Neuronal stem cell (in vitro differentiated cells): ENCODE measurements at regions not wholly inside any gene's neighbourhood (a gene's known extent, or its start where the extent isn't known, plus 50 kb on each side); places are given as distances from the start of the nearest gene placed in this dataset.
A peak's percentile ranks its signal among the peaks of the same experiment; 100 is the strongest.

ENCODE experiments used
- DNase-seq: peaks from one replicate; pipeline ENCODE4 v3.0.0-alpha.2; 2013; ENCODE audit warnings: low spot score
- H2AFZ ChIP-seq: one replicate; pipeline ENCODE4 v1.6.1; 2013; ENCODE audit warnings: mild to moderate bottlenecking, low read length, inconsistent platforms
- H2AK5ac ChIP-seq: 2 replicates; pipeline ENCODE4 v1.6.1; 2013; ENCODE audit warnings: low read depth, mild to moderate bottlenecking, inconsistent platforms, low read length, moderate library complexity, mixed read lengths
- H2BK120ac ChIP-seq: 2 replicates; pipeline ENCODE4 v1.6.1; 2013; ENCODE audit warnings: low read depth, mild to moderate bottlenecking, inconsistent platforms, low read length, moderate library complexity, mixed read lengths
- H2BK12ac ChIP-seq: one replicate; pipeline ENCODE4 v1.6.1; 2013; ENCODE audit warnings: low read length, inconsistent platforms
- H2BK15ac ChIP-seq: 2 replicates; pipeline ENCODE4 v1.6.1; 2013; ENCODE audit warnings: mild to moderate bottlenecking, low read length, inconsistent platforms, mixed read lengths
- H2BK5ac ChIP-seq: one replicate; pipeline ENCODE4 v1.6.1; 2013; ENCODE audit warnings: inconsistent platforms, mild to moderate bottlenecking, low read length, moderate library complexity
- H3K14ac ChIP-seq: one replicate; pipeline ENCODE4 v1.6.1; 2013; ENCODE audit warnings: low read length, inconsistent platforms
- H3K18ac ChIP-seq: 2 replicates; pipeline ENCODE4 v1.6.1; 2013; ENCODE audit warnings: low read length, inconsistent platforms
- H3K23ac ChIP-seq: 2 replicates; pipeline ENCODE4 v1.6.1; 2013; ENCODE audit warnings: low read depth, mild to moderate bottlenecking, mixed read lengths, low read length, inconsistent platforms; ENCODE audit not compliant: poor library complexity
- H3K27ac ChIP-seq: replicated peaks from 3 replicates; pipeline ENCODE4 v1.5.1; 2013; ENCODE audit warnings: low read length, inconsistent platforms
- H3K27me3 ChIP-seq, 3 experiments: 2 replicates each; pipeline ENCODE4 v1.6.1; 2013; ENCODE audit warnings: low read length in 3 of 3, mild to moderate bottlenecking in 2 of 3, inconsistent platforms in 1 of 3, low read depth in 1 of 3, mixed read lengths in 1 of 3, moderate library complexity in 1 of 3; ENCODE audit not compliant: control insufficient read depth in 3 of 3, insufficient read depth in 3 of 3
- H3K36me3 ChIP-seq, 2 donors: replicated peaks in 1 of 2; 2 replicates each; pipeline ENCODE4 v1.6.1; 2013; ENCODE audit warnings: low read length in 2 of 2; ENCODE audit not compliant: control insufficient read depth in 2 of 2, insufficient read depth in 2 of 2
- H3K4ac ChIP-seq: 2 replicates; pipeline ENCODE4 v1.6.1; 2013; ENCODE audit warnings: inconsistent platforms, mild to moderate bottlenecking, low read length, moderate library complexity
- H3K4me1 ChIP-seq, 2 donors: 1 replicate in 1 of 2; 2 replicates in 1 of 2; pipeline ENCODE4 v1.6.1; 2013; ENCODE audit warnings: low read length in 2 of 2, low read depth in 1 of 2; ENCODE audit not compliant: control insufficient read depth in 2 of 2, insufficient read depth in 1 of 2
- H3K4me2 ChIP-seq: one replicate; pipeline ENCODE4 v1.6.1; 2013; ENCODE audit warnings: mild to moderate bottlenecking, low read length, inconsistent platforms; ENCODE audit not compliant: insufficient read depth, poor library complexity, severe bottlenecking
- H3K4me3 ChIP-seq, 2 donors: 2 replicates each; pipeline ENCODE4 v1.5.1; 2013; ENCODE audit warnings: low read length in 2 of 2, mild to moderate bottlenecking in 2 of 2, inconsistent platforms in 1 of 2, moderate library complexity in 1 of 2
- H3K79me1 ChIP-seq: one replicate; pipeline ENCODE4 v1.6.1; 2013; ENCODE audit warnings: low read depth, mild to moderate bottlenecking, inconsistent platforms, low read length, moderate library complexity
- H3K9ac ChIP-seq: one replicate; pipeline ENCODE4 v1.6.1; 2013; ENCODE audit warnings: mild to moderate bottlenecking, low read depth, low read length, inconsistent platforms; ENCODE audit not compliant: poor library complexity
- H3K9me3 ChIP-seq, 2 donors: replicated peaks in 1 of 2; 2 replicates each; pipeline versions ENCODE3 to v1.6.1; 2013; ENCODE audit warnings: low read length in 2 of 2, mild to moderate bottlenecking in 2 of 2, inconsistent platforms in 1 of 2, low read depth in 1 of 2, mixed read lengths in 1 of 2, moderate library complexity in 1 of 2; ENCODE audit not compliant: control insufficient read depth in 2 of 2, insufficient read depth in 1 of 2
- H4K8ac ChIP-seq: one replicate; pipeline ENCODE4 v1.6.1; 2013; ENCODE audit warnings: low read depth, mild to moderate bottlenecking, inconsistent platforms, low read length, moderate library complexity
- H4K91ac ChIP-seq: one replicate; pipeline ENCODE4 v1.6.1; 2013; ENCODE audit warnings: low read length, low read depth, mild to moderate bottlenecking, inconsistent platforms; ENCODE audit not compliant: poor library complexity
- WGBS, 2 donors: extraction: QIAGEN DNeasy Blood & Tissue Kit; methylation state at CpG; one replicate each; pipeline ENCODE4 v1.1.7; 2013; ENCODE audit warnings: missing lambda C conversion rate in 2 of 2, mixed read lengths in 1 of 2; ENCODE audit not compliant: insufficient read length in 2 of 2, insufficient replicate concordance in 1 of 2; ENCODE audit errors: extremely low coverage in 2 of 2; 5-methylcytosine and 5-hydroxymethylcytosine counted together

GRCh38 chr2:83837823-83838222, 621.3 kb downstream of the SUCLG1 start:
- Histone ChIP-seq H2BK120ac (no peak overlapping the region), H2AFZ (no peak overlapping the region), H3K4ac (no peak overlapping the region), H3K18ac (no peak overlapping the region), H2BK15ac (no peak overlapping the region), H3K9ac (no peak overlapping the region), H2BK5ac (no peak overlapping the region), H3K4me3 (no peak overlapping the region), H3K36me3 (no peaks in the 10 kb centered on the region), H3K79me1 (no peaks in the 10 kb centered on the region), H3K23ac (no peak overlapping the region), H4K8ac (no peak overlapping the region), H3K27ac (no peak overlapping the region), H4K91ac (no peak overlapping the region), H3K27me3 (no peaks in the 10 kb centered on the region), H3K9me3 (no peaks in the 10 kb centered on the region), H2BK12ac (no peak overlapping the region), H3K4me2 (no peak overlapping the region), H3K14ac (no peak overlapping the region), H3K4me1 (no peaks in the 10 kb centered on the region), H2AK5ac (no peak overlapping the region)
- no CpG with 5 or more reads among the region's 3 CpGs for WGBS, 2 donors
- no peak for DNase-seq

- H3K9me3 ChIP-seq: no peaks in the 10 kb centered on the region
- DNase-seq: no peak
These were observed 631.5 kb downstream of the SUCLG1 start for GRCh38 chr2:83827618-83828017.

GRCh38 chr2:83826577-83826976, 632.5 kb downstream of the SUCLG1 start:
- Histone ChIP-seq H3K4me3 (no peak overlapping the region), H2BK12ac (no peak overlapping the region), H2BK120ac (no peak overlapping the region), H3K14ac (no peak overlapping the region), H3K36me3 (no peaks in the 10 kb centered on the region), H3K27me3 (no peaks in the 10 kb centered on the region), H2AFZ (no peak overlapping the region), H3K79me1 (no peaks in the 10 kb centered on the region), H3K9ac (no peak overlapping the region), H3K4ac (no peak overlapping the region), H3K4me1 (no peaks in the 10 kb centered on the region), H2BK5ac (no peak overlapping the region), H3K9me3 (no peaks in the 10 kb centered on the region), H3K27ac (no peak overlapping the region), H4K8ac (no peak overlapping the region), H4K91ac (no peak overlapping the region), H2BK15ac (no peak overlapping the region), H3K23ac (no peak overlapping the region), H3K4me2 (no peak overlapping the region), H2AK5ac (no peak overlapping the region), H3K18ac (no peak overlapping the region)
- no peak for DNase-seq
- no CpG with 5 or more reads among the region's 5 CpGs for WGBS, 2 donors

More at GRCh38 chr2:83827618-83828017, 631.5 kb downstream of the SUCLG1 start:
- H2AK5ac ChIP-seq: no peak overlapping the region
- H3K18ac ChIP-seq: no peak overlapping the region
- H3K4ac ChIP-seq: no peak overlapping the region
- H3K27me3 ChIP-seq: no peaks in the 10 kb centered on the region
- no peak overlapping the region for H3K4me3 ChIP-seq
- H3K79me1 ChIP-seq: no peaks in the 10 kb centered on the region
- no peak overlapping the region for H4K91ac ChIP-seq
- no peak overlapping the region for H3K9ac ChIP-seq
- no peak overlapping the region for H3K27ac ChIP-seq
- H3K4me1 ChIP-seq: no peaks in the 10 kb centered on the region
- H2BK12ac ChIP-seq: no peak overlapping the region
- H2BK120ac ChIP-seq: no peak overlapping the region
- no peak overlapping the region for H2AFZ ChIP-seq
- no CpG with 5 or more reads among the region's 2 CpGs for WGBS, 2 donors
- no peak overlapping the region for H2BK5ac ChIP-seq
- no peaks in the 10 kb centered on the region for H3K36me3 ChIP-seq
- no peak overlapping the region for H3K4me2 ChIP-seq
- no peak overlapping the region for H4K8ac ChIP-seq
- H3K14ac ChIP-seq: no peak overlapping the region
- H2BK15ac ChIP-seq: no peak overlapping the region
- H3K23ac ChIP-seq: no peak overlapping the region

GRCh38 chr2:83823229-83823628, 635.9 kb downstream of the SUCLG1 start:
- Histone ChIP-seq H3K18ac (peak overlapping the region; percentile 67), H3K27ac (no peak overlapping the region), H2BK120ac (no peak overlapping the region), H4K8ac (no peak overlapping the region), H2BK15ac (no peak overlapping the region), H3K23ac (peak overlapping the region; percentile 52), H2BK5ac (no peak overlapping the region), H3K4me3 (no peak overlapping the region), H3K4me1 (no peaks in the 10 kb centered on the region), H3K36me3 (no peaks in the 10 kb centered on the region), H4K91ac (no peak overlapping the region), H3K4me2 (no peak overlapping the region), H3K14ac (no peak overlapping the region), H2AK5ac (peak overlapping the region; percentile 13), H3K9ac (no peak overlapping the region), H3K4ac (no peak overlapping the region), H3K79me1 (no peaks in the 10 kb centered on the region), H3K27me3 (no peaks in the 10 kb centered on the region), H2AFZ (no peak overlapping the region), H3K9me3 (no peaks in the 10 kb centered on the region), H2BK12ac (no peak overlapping the region)
- DNase-seq: no peak
- no CpG with 5 or more reads among the region's 2 CpGs for WGBS, 2 donors
